PFSK-1 (cell line): ENCODE measurements at regions not wholly inside any gene's neighbourhood (a gene's known extent, or its start where the extent isn't known, plus 50 kb on each side); places are given as distances from the start of the nearest gene placed in this dataset.

ENCODE experiments used
- POLR2AphosphoS5 ChIP-seq: IDR thresholded peaks from 2 replicates; pipeline ENCODE4 v1.6.1; 2012; ENCODE audit warnings: low read depth, mild to moderate bottlenecking, control low read depth, low read length, moderate library complexity
- SIN3A ChIP-seq: IDR thresholded peaks from 2 replicates; pipeline ENCODE4 v1.6.1; 2012; ENCODE audit warnings: mild to moderate bottlenecking, low read length, moderate library complexity, borderline replicate concordance; ENCODE audit not compliant: insufficient read depth
- TF ChIP-seq, protein P1 (sequence below), 2 experiments: IDR thresholded peaks; 2 replicates each; pipeline versions ENCODE4 v1.6.1 to v1.8.0; 2011 to 2012; ENCODE audit warnings: low read depth in 2 of 2, low read length in 2 of 2, control low read depth in 1 of 2, inconsistent platforms in 1 of 2, mild to moderate bottlenecking in 1 of 2, moderate library complexity in 1 of 2; ENCODE audit not compliant: insufficient read depth in 1 of 2

DNA sequence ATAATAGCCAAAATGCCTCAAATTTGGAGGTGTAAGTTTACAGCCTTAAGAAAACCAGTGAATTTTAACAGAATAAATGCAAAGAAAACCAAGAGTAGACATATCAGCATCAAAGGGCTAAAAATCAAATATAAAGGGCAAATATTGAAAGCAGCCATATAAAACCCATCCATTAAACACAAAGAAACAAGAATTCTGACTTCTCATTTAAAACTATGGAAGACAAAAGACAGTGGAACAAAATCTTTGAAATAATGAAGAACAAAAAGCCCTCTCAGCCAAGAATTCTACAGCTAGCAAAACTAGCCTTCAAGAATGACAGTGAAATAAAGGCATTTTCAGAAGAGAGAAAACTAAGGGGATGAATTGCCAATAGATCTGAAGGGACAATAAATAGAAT is 91.3 kb upstream of the FST start:
- TF ChIP-seq, protein P1, sequence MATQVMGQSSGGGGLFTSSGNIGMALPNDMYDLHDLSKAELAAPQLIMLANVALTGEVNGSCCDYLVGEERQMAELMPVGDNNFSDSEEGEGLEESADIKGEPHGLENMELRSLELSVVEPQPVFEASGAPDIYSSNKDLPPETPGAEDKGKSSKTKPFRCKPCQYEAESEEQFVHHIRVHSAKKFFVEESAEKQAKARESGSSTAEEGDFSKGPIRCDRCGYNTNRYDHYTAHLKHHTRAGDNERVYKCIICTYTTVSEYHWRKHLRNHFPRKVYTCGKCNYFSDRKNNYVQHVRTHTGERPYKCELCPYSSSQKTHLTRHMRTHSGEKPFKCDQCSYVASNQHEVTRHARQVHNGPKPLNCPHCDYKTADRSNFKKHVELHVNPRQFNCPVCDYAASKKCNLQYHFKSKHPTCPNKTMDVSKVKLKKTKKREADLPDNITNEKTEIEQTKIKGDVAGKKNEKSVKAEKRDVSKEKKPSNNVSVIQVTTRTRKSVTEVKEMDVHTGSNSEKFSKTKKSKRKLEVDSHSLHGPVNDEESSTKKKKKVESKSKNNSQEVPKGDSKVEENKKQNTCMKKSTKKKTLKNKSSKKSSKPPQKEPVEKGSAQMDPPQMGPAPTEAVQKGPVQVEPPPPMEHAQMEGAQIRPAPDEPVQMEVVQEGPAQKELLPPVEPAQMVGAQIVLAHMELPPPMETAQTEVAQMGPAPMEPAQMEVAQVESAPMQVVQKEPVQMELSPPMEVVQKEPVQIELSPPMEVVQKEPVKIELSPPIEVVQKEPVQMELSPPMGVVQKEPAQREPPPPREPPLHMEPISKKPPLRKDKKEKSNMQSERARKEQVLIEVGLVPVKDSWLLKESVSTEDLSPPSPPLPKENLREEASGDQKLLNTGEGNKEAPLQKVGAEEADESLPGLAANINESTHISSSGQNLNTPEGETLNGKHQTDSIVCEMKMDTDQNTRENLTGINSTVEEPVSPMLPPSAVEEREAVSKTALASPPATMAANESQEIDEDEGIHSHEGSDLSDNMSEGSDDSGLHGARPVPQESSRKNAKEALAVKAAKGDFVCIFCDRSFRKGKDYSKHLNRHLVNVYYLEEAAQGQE (IDR thresholded peaks at IDR 0.05; ENCODE audit: insufficient read depth in 1 of 2, low read depth in 2 of 2, low read length in 2 of 2): no peak
- no peak for TF ChIP-seq SIN3A
- no peak for TF ChIP-seq POLR2AphosphoS5
